H9 (cell line): ENCODE measurements at regions not wholly inside any gene's neighbourhood (a gene's known extent, or its start where the extent isn't known, plus 50 kb on each side); places are given as distances from the start of the nearest gene placed in this dataset.

Experiments used
- DNase-seq: peaks from one replicate; pipeline ENCODE4 v3.0.0-alpha.2; 2017
- H2AFZ ChIP-seq: one replicate; pipeline ENCODE4 v1.6.1; 2013; ENCODE audit warnings: mild to moderate bottlenecking, low read length, control low read depth, moderate library complexity
- H2AK5ac ChIP-seq: 2 replicates; pipeline ENCODE4 v1.6.1; 2013; ENCODE audit warnings: low read length, control low read depth, mixed read lengths; ENCODE audit not compliant: insufficient read length
- H2BK120ac ChIP-seq: one replicate; pipeline ENCODE4 v1.6.1; 2013; ENCODE audit warnings: low read depth, mild to moderate bottlenecking, low read length, control low read depth, inconsistent platforms; ENCODE audit not compliant: poor library complexity, severe bottlenecking
- H2BK12ac ChIP-seq: 2 replicates; pipeline ENCODE4 v1.6.1; 2013; ENCODE audit warnings: low read length, control low read depth, mixed read lengths, low read depth; ENCODE audit not compliant: insufficient read length
- H2BK15ac ChIP-seq: 2 replicates; pipeline ENCODE4 v1.6.1; 2013; ENCODE audit warnings: low read depth, low read length, control low read depth
- H2BK20ac ChIP-seq: one replicate; pipeline ENCODE4 v1.6.1; 2013; ENCODE audit warnings: low read depth, mild to moderate bottlenecking, low read length, control low read depth, inconsistent platforms; ENCODE audit not compliant: poor library complexity, severe bottlenecking
- H2BK5ac ChIP-seq: 2 replicates; pipeline ENCODE4 v1.6.1; 2013; ENCODE audit warnings: low read length, control low read depth, mixed read lengths; ENCODE audit not compliant: insufficient read length
- H3K14ac ChIP-seq: 2 replicates; pipeline ENCODE4 v1.6.1; 2013; ENCODE audit warnings: low read length, control low read depth; ENCODE audit not compliant: insufficient read depth
- H3K18ac ChIP-seq: 2 replicates; pipeline ENCODE4 v1.6.1; 2013; ENCODE audit warnings: low read depth, mild to moderate bottlenecking, mixed read lengths, low read length, control low read depth; ENCODE audit not compliant: insufficient read length
- H3K23ac ChIP-seq: 2 replicates; pipeline ENCODE4 v1.6.1; 2013; ENCODE audit warnings: low read length, control low read depth, mixed read lengths, low read depth; ENCODE audit not compliant: insufficient read length
- H3K23me2 ChIP-seq: 2 replicates; pipeline ENCODE4 v1.6.1; 2013; ENCODE audit warnings: low read depth, mild to moderate bottlenecking, mixed read lengths, low read length, control low read depth; ENCODE audit not compliant: insufficient read length, poor library complexity, severe bottlenecking
- H3K27ac ChIP-seq: 2 replicates; pipeline ENCODE4 v1.5.1; 2013; ENCODE audit warnings: low read length, control low read depth, mixed read lengths, low read depth; ENCODE audit not compliant: insufficient read length
- H3K27me3 ChIP-seq: 2 replicates; pipeline ENCODE4 v1.6.1; 2013; ENCODE audit warnings: low read length, control low read depth, inconsistent platforms; ENCODE audit not compliant: insufficient read depth
- H3K4ac ChIP-seq: 2 replicates; pipeline ENCODE4 v1.6.1; 2013; ENCODE audit warnings: low read depth, mild to moderate bottlenecking, control low read depth, inconsistent platforms, low read length, moderate library complexity
- H3K4me1 ChIP-seq: 2 replicates; pipeline ENCODE4 v1.6.1; 2013; ENCODE audit warnings: low read length, control low read depth, inconsistent platforms; ENCODE audit not compliant: insufficient read depth
- H3K4me2 ChIP-seq: 2 replicates; pipeline ENCODE4 v1.6.1; 2013; ENCODE audit warnings: low read length, control low read depth, mixed read lengths; ENCODE audit not compliant: insufficient read length, insufficient read depth
- H3K56ac ChIP-seq: 2 replicates; pipeline ENCODE4 v1.6.1; 2013; ENCODE audit warnings: low read depth, mild to moderate bottlenecking, mixed read lengths, low read length, control low read depth; ENCODE audit not compliant: insufficient read length
- H3K79me1 ChIP-seq: 2 replicates; pipeline ENCODE4 v1.6.1; 2013; ENCODE audit warnings: low read depth, mild to moderate bottlenecking, moderate library complexity, low read length, control low read depth, inconsistent platforms; ENCODE audit not compliant: insufficient read depth, poor library complexity, severe bottlenecking
- H3K79me2 ChIP-seq: 2 replicates; pipeline ENCODE4 v1.6.1; 2013; ENCODE audit warnings: low read length, control low read depth, inconsistent platforms; ENCODE audit not compliant: insufficient read depth
- H3K9ac ChIP-seq: 2 replicates; pipeline ENCODE4 v1.6.1; 2013; ENCODE audit warnings: low read length, control low read depth, mixed read lengths; ENCODE audit not compliant: insufficient read length; ENCODE audit errors: extremely low read depth
- H3K9me3 ChIP-seq: one replicate; pipeline ENCODE4 v1.6.1; 2013; ENCODE audit warnings: low read depth, low read length, inconsistent platforms; ENCODE audit not compliant: control insufficient read depth
- H3T11ph ChIP-seq: one replicate; pipeline ENCODE4 v1.6.1; 2013; ENCODE audit warnings: mild to moderate bottlenecking, low read length, control low read depth, inconsistent platforms
- H4K20me1 ChIP-seq: one replicate; pipeline ENCODE4 v1.6.1; 2013; ENCODE audit not compliant: control insufficient read depth, insufficient read length, insufficient read depth
- H4K5ac ChIP-seq: 2 replicates; pipeline ENCODE4 v1.6.1; 2013; ENCODE audit warnings: low read depth, mild to moderate bottlenecking, mixed read lengths, low read length, control low read depth; ENCODE audit not compliant: insufficient read length
- H4K8ac ChIP-seq: replicated peaks from 2 replicates; pipeline ENCODE4 v1.6.1; 2013; ENCODE audit warnings: low read length, control low read depth, mixed read lengths, low read depth; ENCODE audit not compliant: insufficient read length
- H4K91ac ChIP-seq: 2 replicates; pipeline ENCODE4 v1.6.1; 2013; ENCODE audit warnings: low read depth, mild to moderate bottlenecking, moderate library complexity, mixed read lengths, low read length, control low read depth; ENCODE audit not compliant: insufficient read length
- H3K27ac Mint-ChIP-seq, 3 experiments: 2 replicates in 2 of 3; 3 replicates in 1 of 3; pipeline ENCODE4 v1.8.0; 2020 to 2021; ENCODE audit warnings: mixed read lengths in 3 of 3, mild to moderate bottlenecking in 1 of 3, moderate library complexity in 1 of 3
- H3K27me3 Mint-ChIP-seq: 2 replicates; pipeline ENCODE4 v1.8.0; 2021; ENCODE audit warnings: low read depth, mild to moderate bottlenecking, moderate library complexity, mixed read lengths
- H3K36me3 Mint-ChIP-seq, 3 experiments: 2 replicates in 2 of 3; 3 replicates in 1 of 3; pipeline ENCODE4 v1.8.0; 2020 to 2021; ENCODE audit warnings: low read depth in 3 of 3, mixed read lengths in 3 of 3; ENCODE audit not compliant: insufficient read depth in 1 of 3
- H3K4me1 Mint-ChIP-seq, 2 experiments: 2 replicates each; pipeline ENCODE4 v1.8.0; 2020; ENCODE audit warnings: mixed read lengths in 2 of 2
- H3K4me3 Mint-ChIP-seq, 2 experiments: 2 replicates in 1 of 2; 3 replicates in 1 of 2; pipeline ENCODE4 v1.8.0; 2020 to 2021; ENCODE audit warnings: mild to moderate bottlenecking in 2 of 2, mixed read lengths in 2 of 2, moderate library complexity in 1 of 2
- H3K9me3 Mint-ChIP-seq, 2 experiments: 2 replicates in 1 of 2; 3 replicates in 1 of 2; pipeline ENCODE4 v1.8.0; 2020; ENCODE audit warnings: mild to moderate bottlenecking in 2 of 2, mixed read lengths in 2 of 2, moderate library complexity in 1 of 2
- CTCF ChIP-seq: fragments of 200-600 bp; sonication (generic); conservative IDR thresholded peaks from 3 replicates; pipeline ENCODE4 v1.8.0; 2021; ENCODE audit warnings: antibody characterized with exemption, mild to moderate bottlenecking
- WGBS: extraction: QIAGEN DNeasy Blood & Tissue Kit; methylation state at CpG from one replicate; pipeline ENCODE4 v1.1.7; 2013; ENCODE audit warnings: missing lambda C conversion rate, low lambda C conversion rate, mixed read lengths; ENCODE audit not compliant: insufficient read length; ENCODE audit errors: extremely low coverage; 5-methylcytosine and 5-hydroxymethylcytosine counted together

- no peak overlapping the region for H3K18ac ChIP-seq
- H2AFZ ChIP-seq: no peak overlapping the region
- Mint-ChIP-seq H3K9me3 (no peaks in the 10 kb centered on the region), H3K4me1 (no peaks in the 10 kb centered on the region), H3K27me3 (no peaks in the 10 kb centered on the region), H3K4me3 (no peak overlapping the region), H3K27ac (no peak overlapping the region), H3K36me3 (no peaks in the 10 kb centered on the region)
- no peaks in the 10 kb centered on the region for H3K27me3 ChIP-seq
- H4K8ac ChIP-seq: no peak overlapping the region
- H4K91ac ChIP-seq: no peak overlapping the region
- TF ChIP-seq CTCF: no peak
- H3K23me2 ChIP-seq: no peaks in the 10 kb centered on the region
- no peak overlapping the region for H3K27ac ChIP-seq
- no peaks in the 10 kb centered on the region for H3K4me1 ChIP-seq
- H3K56ac ChIP-seq: no peak overlapping the region
- H3K23ac ChIP-seq: no peak overlapping the region
- H2BK5ac ChIP-seq: no peak overlapping the region
- no peak overlapping the region for H3K4ac ChIP-seq
- no peaks in the 10 kb centered on the region for H3K9me3 ChIP-seq
- H3T11ph ChIP-seq: no peak overlapping the region
- no peaks in the 10 kb centered on the region for H3K79me2 ChIP-seq
- no peak overlapping the region for H2BK20ac ChIP-seq
- no peak overlapping the region for H3K4me2 ChIP-seq
- no peak for DNase-seq
- H3K79me1 ChIP-seq: no peaks in the 10 kb centered on the region
- H4K5ac ChIP-seq: no peak overlapping the region
- no CpG with 5 or more reads among the region's 2 CpGs for WGBS
- no peak overlapping the region for H2AK5ac ChIP-seq
- H3K9ac ChIP-seq: no peak overlapping the region
- H2BK15ac ChIP-seq: no peak overlapping the region
- H3K14ac ChIP-seq: no peak overlapping the region
- no peak overlapping the region for H2BK120ac ChIP-seq
- no peaks in the 10 kb centered on the region for H4K20me1 ChIP-seq
- H2BK12ac ChIP-seq: no peak overlapping the region
Observed at GRCh38 chr4:180330521-180330920, 1912.7 kb upstream of the TENM3 start.
